Epithelial cell of esophagus (primary cell): ENCODE measurements at regions not wholly inside any gene's neighbourhood (a gene's known extent, or its start where the extent isn't known, plus 50 kb on each side); places are given as distances from the start of the nearest gene placed in this dataset.

ENCODE experiments used
- DNase-seq: peaks from one replicate; pipeline ENCODE4 v3.0.0; 2010; ENCODE audit warnings: low read depth
- H3K4me3 ChIP-seq: 2 replicates; pipeline ENCODE4 v1.5.1; 2011; ENCODE audit warnings: mild to moderate bottlenecking, low read length, control low read depth
- TF ChIP-seq, protein P1 (sequence below): IDR thresholded peaks from 2 replicates; pipeline ENCODE4 v1.5.1; 2011; ENCODE audit warnings: low read depth, mild to moderate bottlenecking, low read length, control low read depth, inconsistent platforms; ENCODE audit not compliant: insufficient read depth; ENCODE audit errors: missing control alignments

DNA sequence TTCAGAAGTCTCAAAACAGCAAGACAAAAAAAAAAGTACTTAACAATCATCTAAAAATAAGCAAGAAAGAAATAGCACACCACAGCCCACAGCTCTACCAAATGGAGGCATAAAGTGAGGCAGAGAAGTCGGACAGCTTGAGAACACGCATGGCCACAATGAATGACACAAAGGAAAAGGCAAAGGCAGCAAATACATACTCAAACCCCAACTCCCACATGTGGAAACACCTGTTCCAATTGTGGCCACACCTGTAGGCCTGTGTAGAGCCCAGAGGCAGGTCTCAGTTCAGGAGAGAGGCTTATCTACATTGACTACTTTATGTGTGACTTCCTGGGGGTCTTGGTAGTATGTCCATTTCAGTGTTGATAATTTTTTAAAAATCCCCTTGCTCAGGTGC, 543.5 kb downstream of the LMO4 start:
- H3K4me3 ChIP-seq, result no peak overlapping the region
- TF ChIP-seq, protein P1, sequence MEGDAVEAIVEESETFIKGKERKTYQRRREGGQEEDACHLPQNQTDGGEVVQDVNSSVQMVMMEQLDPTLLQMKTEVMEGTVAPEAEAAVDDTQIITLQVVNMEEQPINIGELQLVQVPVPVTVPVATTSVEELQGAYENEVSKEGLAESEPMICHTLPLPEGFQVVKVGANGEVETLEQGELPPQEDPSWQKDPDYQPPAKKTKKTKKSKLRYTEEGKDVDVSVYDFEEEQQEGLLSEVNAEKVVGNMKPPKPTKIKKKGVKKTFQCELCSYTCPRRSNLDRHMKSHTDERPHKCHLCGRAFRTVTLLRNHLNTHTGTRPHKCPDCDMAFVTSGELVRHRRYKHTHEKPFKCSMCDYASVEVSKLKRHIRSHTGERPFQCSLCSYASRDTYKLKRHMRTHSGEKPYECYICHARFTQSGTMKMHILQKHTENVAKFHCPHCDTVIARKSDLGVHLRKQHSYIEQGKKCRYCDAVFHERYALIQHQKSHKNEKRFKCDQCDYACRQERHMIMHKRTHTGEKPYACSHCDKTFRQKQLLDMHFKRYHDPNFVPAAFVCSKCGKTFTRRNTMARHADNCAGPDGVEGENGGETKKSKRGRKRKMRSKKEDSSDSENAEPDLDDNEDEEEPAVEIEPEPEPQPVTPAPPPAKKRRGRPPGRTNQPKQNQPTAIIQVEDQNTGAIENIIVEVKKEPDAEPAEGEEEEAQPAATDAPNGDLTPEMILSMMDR, result no peak
- no peak for DNase-seq

- no peak overlapping the region for H3K4me3 ChIP-seq
- TF ChIP-seq, protein P1, result no peak
- DNase-seq, result no peak
Observed at GRCh38 chr1:87872692-87873091, 544.0 kb downstream of the LMO4 start.

DNA sequence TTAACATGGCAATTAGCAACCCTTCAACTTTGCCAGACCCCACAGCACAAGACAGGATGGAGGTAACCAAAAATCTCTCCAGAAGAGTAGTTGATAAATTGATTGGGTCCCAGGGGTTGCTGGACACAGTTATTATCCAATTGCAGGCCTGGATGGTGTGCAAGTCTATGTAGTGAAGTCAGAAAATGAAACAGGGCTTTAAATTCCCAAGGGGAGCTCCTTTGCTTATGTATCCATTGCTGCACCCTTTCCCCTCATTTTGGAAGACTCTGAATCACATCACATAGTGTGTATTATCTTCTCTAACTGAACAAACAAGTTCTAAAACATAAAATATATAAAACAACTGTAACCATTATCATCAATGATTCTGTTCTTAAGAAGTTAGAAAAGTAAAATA, 550.2 kb downstream of the LMO4 start:
- TF ChIP-seq, protein P1, result no peak
- no peak for DNase-seq
- no peak overlapping the region for H3K4me3 ChIP-seq

- TF ChIP-seq, protein P1, result no peak
- no peak for DNase-seq
- no peak overlapping the region for H3K4me3 ChIP-seq
Observed at GRCh38 chr1:87880098-87880760, 551.5 kb downstream of the LMO4 start.

- H3K4me3 ChIP-seq, result no peak overlapping the region
- DNase-seq, result no peak
- TF ChIP-seq, protein P1, result no peak
Observed at GRCh38 chr1:87880764-87881163, 552.1 kb downstream of the LMO4 start.

GRCh38 chr1:87883906-87884305, 555.2 kb downstream of the LMO4 start:
- no peak for DNase-seq
- TF ChIP-seq, protein P1, result no peak

DNA sequence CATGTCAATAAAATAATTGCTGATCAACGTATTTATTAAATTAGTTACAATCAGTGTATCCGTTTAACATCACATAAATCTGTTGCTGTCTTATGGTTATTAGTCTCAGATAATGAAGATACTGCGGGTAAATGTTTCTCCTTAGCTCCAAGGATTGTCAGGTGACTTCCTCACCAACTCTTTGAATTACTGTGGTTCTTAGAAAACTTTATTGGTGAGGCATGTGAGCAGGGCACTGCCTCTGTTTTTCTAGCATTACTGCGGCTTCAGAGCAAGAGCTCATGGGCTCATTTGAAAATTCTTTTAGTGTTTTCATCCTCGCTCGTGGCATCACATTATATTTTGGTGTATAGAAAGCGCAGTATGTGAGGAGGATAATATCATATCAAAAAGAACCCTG, 555.9 kb downstream of the LMO4 start:
- TF ChIP-seq, protein P1, result no peak
- DNase-seq, result no peak
- H3K4me3 ChIP-seq, result no peak overlapping the region

More at GRCh38 chr1:87883906-87884305, 555.2 kb downstream of the LMO4 start:
- no peak overlapping the region for H3K4me3 ChIP-seq
